HCT116 (cell line): ENCODE measurements at regions not wholly inside any gene's neighbourhood (a gene's known extent, or its start where the extent isn't known, plus 50 kb on each side); places are given as distances from the start of the nearest gene placed in this dataset.

Source experiments
- ATAC-seq: fragments of 200-7000 bp; cut with Tn5 transposase; 2 replicates; pipeline ENCODE4 v1.9.1; 2020; ENCODE audit warnings: mild to moderate bottlenecking, moderate library complexity
- BruUV-seq: library from RNA; stranded (reverse); fragments of 400-500 nt; replicated peaks from 2 replicates; lab custom pipeline; 2021; lab: Mats Ljungman, UMichigan
- CTCF ChIA-PET: fragments of 300-600 bp; sonication (Branson Sonifier 250); formaldehyde crosslinking; loops from one replicate; lab custom pipeline; 2021; ENCODE audit warnings: antibody characterized with exemption; lab: Charles Lee
- POLR2A ChIA-PET: fragments of 300-600, 350-600 bp; sonication (Branson Sonifier 250); formaldehyde crosslinking; loops from one replicate; lab custom pipeline; 2021; ENCODE audit warnings: antibody characterized with exemption; lab: Charles Lee
- RAD21 ChIA-PET, 2 experiments: fragments of 300-600 bp; sonication (Branson Sonifier 250); formaldehyde crosslinking; loops; one replicate each; lab custom pipeline; 2023; ENCODE audit warnings: low total read pairs in 2 of 2; ENCODE audit not compliant: uncharacterized antibody in 2 of 2, unreplicated experiment in 2 of 2, low non-redundant PET in 1 of 2; lab: Charles Lee
- DNase-seq: peaks from one replicate; pipeline ENCODE4 v3.0.0-alpha.2; 2010; ENCODE audit warnings: low read depth, low spot score
- H2AFZ ChIP-seq: fragments of 200-600 bp; shearing (Covaris generic), sonication (generic); 2 replicates; pipeline ENCODE4 v1.6.1; 2017; ENCODE audit warnings: low read depth, mixed run types, mixed read lengths, antibody characterized with exemption, low read length; ENCODE audit not compliant: poor library complexity, severe bottlenecking
- H3K27ac ChIP-seq: 2 replicates; pipeline ENCODE4 v1.5.1; 2012; ENCODE audit warnings: low read depth, low read length
- H3K27me3 ChIP-seq: fragments of 200-600 bp; sonication (generic); 2 replicates; pipeline ENCODE4 v1.6.1; 2016; ENCODE audit warnings: mixed run types, low read length, mixed read lengths; ENCODE audit not compliant: insufficient read depth
- H3K36me3 ChIP-seq, 2 experiments: fragments of 200-500 bp in 1 of 2; fragments of 200-600 bp in 1 of 2; sonication (Bioruptor generic) in 1 of 2; sonication (generic) in 1 of 2; 2 replicates each; pipeline versions ENCODE4 v1.5.1 to v1.6.1; 2014 to 2016; ENCODE audit warnings: low read length in 2 of 2, inconsistent platforms in 1 of 2, mixed read lengths in 1 of 2, mixed run types in 1 of 2; ENCODE audit not compliant: insufficient read depth in 2 of 2, control insufficient read depth in 1 of 2
- H3K4me1 ChIP-seq, 2 experiments: fragments of 200-600 bp in 1 of 2; sonication (generic) in 1 of 2; 2 replicates each; pipeline versions ENCODE4 v1.5.1 to v1.6.1; 2012 to 2017; ENCODE audit warnings: low read length in 2 of 2, inconsistent platforms in 1 of 2, mild to moderate bottlenecking in 1 of 2, mixed read lengths in 1 of 2, mixed run types in 1 of 2, moderate library complexity in 1 of 2; ENCODE audit not compliant: insufficient read depth in 2 of 2, control insufficient read depth in 1 of 2
- H3K4me2 ChIP-seq: fragments of 200-600 bp; sonication (generic); 2 replicates; pipeline ENCODE4 v1.6.1; 2017; ENCODE audit warnings: mixed run types, low read length, mixed read lengths
- H3K4me3 ChIP-seq, 2 experiments: fragments of 200-600 bp in 1 of 2; sonication (generic) in 1 of 2; replicated peaks in 1 of 2; 2 replicates each; pipeline ENCODE4 v1.5.1; 2011 to 2016; ENCODE audit warnings: low read length in 2 of 2, control low read depth in 1 of 2, low read depth in 1 of 2, mild to moderate bottlenecking in 1 of 2, mixed read lengths in 1 of 2, mixed run types in 1 of 2
- H3K79me2 ChIP-seq: fragments of 200-600 bp; sonication (generic); 2 replicates; pipeline ENCODE4 v1.6.1; 2017; ENCODE audit warnings: mild to moderate bottlenecking, mixed run types, low read length, moderate library complexity, mixed read lengths; ENCODE audit not compliant: insufficient read depth
- H3K9ac ChIP-seq: fragments of 200-600 bp; sonication (generic); 2 replicates; pipeline ENCODE4 v1.6.1; 2016; ENCODE audit warnings: low read length, mixed read lengths
- H3K9me2 ChIP-seq: fragments of 200-600 bp; sonication (generic), shearing (Covaris generic); 2 replicates; pipeline ENCODE4 v1.6.1; 2017; ENCODE audit warnings: mixed run types, mild to moderate bottlenecking, moderate library complexity; ENCODE audit not compliant: insufficient read depth
- H3K9me3 ChIP-seq, 2 experiments: fragments of 200-500 bp in 1 of 2; fragments of 200-600 bp in 1 of 2; sonication (Bioruptor generic) in 1 of 2; sonication (generic) in 1 of 2; 2 replicates each; pipeline ENCODE4 v1.6.1; 2014 to 2017; ENCODE audit warnings: low read length in 2 of 2, mixed read lengths in 2 of 2, inconsistent platforms in 1 of 2, low read depth in 1 of 2, mild to moderate bottlenecking in 1 of 2, mixed run types in 1 of 2, moderate library complexity in 1 of 2; ENCODE audit not compliant: control insufficient read depth in 1 of 2, insufficient read depth in 1 of 2
- H4K20me1 ChIP-seq: fragments of 200-600 bp; sonication (generic), shearing (Covaris generic); 2 replicates; pipeline ENCODE4 v1.6.1; 2017; ENCODE audit warnings: mixed run types, mild to moderate bottlenecking, moderate library complexity; ENCODE audit not compliant: insufficient read depth
- CEBPB ChIP-seq: IDR thresholded peaks from 2 replicates; pipeline ENCODE4 v1.6.1; 2012; ENCODE audit warnings: low read depth
- EGR1 ChIP-seq: IDR thresholded peaks from 2 replicates; pipeline ENCODE4 v1.6.1; 2012; ENCODE audit warnings: low read depth
- EZH2phosphoT487 ChIP-seq: fragments of 200-600 bp; IDR thresholded peaks from 2 replicates; pipeline ENCODE4 v1.6.1; 2018; ENCODE audit warnings: antibody characterized with exemption, borderline replicate concordance
- POLR2A ChIP-seq: IDR thresholded peaks from 2 replicates; pipeline ENCODE4 v1.7.0; 2011; ENCODE audit warnings: borderline replicate concordance; ENCODE audit not compliant: insufficient read depth, insufficient read length; ENCODE audit errors: extremely low read depth
- RAD21 ChIP-seq: IDR thresholded peaks from 2 replicates; pipeline ENCODE4 v1.6.1; 2012; ENCODE audit warnings: low read depth, mild to moderate bottlenecking
- SIN3A ChIP-seq: IDR thresholded peaks from 2 replicates; pipeline ENCODE4 v1.6.1; 2012; ENCODE audit warnings: low read depth
- SRF ChIP-seq: IDR thresholded peaks from 2 replicates; pipeline ENCODE4 v1.6.1; 2012; ENCODE audit warnings: low read depth
- ZFX ChIP-seq: fragments of 450-650 bp; IDR thresholded peaks from 2 replicates; pipeline ENCODE4 v1.6.1; 2017
- ZNF274 ChIP-seq: fragments of 200-500 bp; sonication (Bioruptor generic); IDR thresholded peaks from 2 replicates; pipeline ENCODE4 v1.6.1; 2014; ENCODE audit warnings: mild to moderate bottlenecking, low read depth, low read length, inconsistent platforms
- intact Hi-C: fragments of 100-400 bp; cut with micrococcal nuclease; formaldehyde crosslinking; loops from 2 replicates; pipeline ENCODE4 v1.10.0; 2022
- TF ChIP-seq, protein P1 (sequence below), 3 experiments: fragments of 200-600 bp in 1 of 3; sonication (generic) in 1 of 3; IDR thresholded peaks in 2 of 3; conservative IDR thresholded peaks in 1 of 3; 2 replicates each; pipeline ENCODE4 v1.5.1; 2012 to 2017; ENCODE audit warnings: low read depth in 2 of 3, low read length in 2 of 3, antibody characterized with exemption in 1 of 3, borderline replicate concordance in 1 of 3, control low read depth in 1 of 3, mild to moderate bottlenecking in 1 of 3, mixed read lengths in 1 of 3, mixed run types in 1 of 3, moderate library complexity in 1 of 3; ENCODE audit not compliant: insufficient read depth in 1 of 3
- TF ChIP-seq, protein P2 (sequence below): IDR thresholded peaks from 2 replicates; pipeline ENCODE4 v1.6.1; 2012

DNA sequence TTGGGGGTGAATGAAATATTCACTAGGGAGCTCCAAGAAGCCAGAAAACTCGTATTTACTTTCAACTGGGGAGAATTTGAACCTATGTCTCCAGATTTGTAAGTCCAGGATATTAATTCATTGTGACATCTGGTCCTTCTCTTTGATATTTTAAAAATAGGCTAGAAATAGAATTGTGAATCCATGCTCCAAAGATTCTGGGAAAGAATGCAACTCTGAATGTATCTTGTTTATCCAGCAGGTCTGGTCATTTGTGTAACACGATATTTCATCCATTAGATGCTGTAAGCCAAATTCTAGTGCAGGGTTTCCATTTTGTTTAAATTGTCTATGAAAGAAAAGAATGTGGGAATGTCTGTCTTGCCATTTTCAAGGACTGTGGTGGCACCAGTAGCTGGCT, 334.7 kb downstream of the BMP4 start:
- H3K36me3 ChIP-seq, result no peaks in the 10 kb centered on the region
- no peak overlapping the region for H3K4me2 ChIP-seq
- intact Hi-C loops, result no loop called here
- RAD21 ChIA-PET, result no interaction called here
- peaks cover 4 to 15% of the 10 kb centered on the region in 2 experiments; a peak in 3 of 4 replicates for H3K4me1 ChIP-seq
- ATAC-seq, result no peak
- CTCF ChIA-PET, result no interaction called here
- H3K27me3 ChIP-seq, result no peaks in the 10 kb centered on the region
- no peak for DNase-seq
- H3K27ac ChIP-seq, result no peak overlapping the region
- TF ChIP-seq EGR1, result no peak
- no peak overlapping the region for H3K4me3 ChIP-seq
- no TSS peak for BruUV-seq
- POLR2A ChIA-PET, result no interaction called here
- H3K9me3 ChIP-seq, result no peaks in the 10 kb centered on the region
- H4K20me1 ChIP-seq, result no peaks in the 10 kb centered on the region
- H3K9ac ChIP-seq, result no peak overlapping the region
- H3K79me2 ChIP-seq, result no peaks in the 10 kb centered on the region
- no peaks in the 10 kb centered on the region for H3K9me2 ChIP-seq
- no peak overlapping the region for H2AFZ ChIP-seq

DNA sequence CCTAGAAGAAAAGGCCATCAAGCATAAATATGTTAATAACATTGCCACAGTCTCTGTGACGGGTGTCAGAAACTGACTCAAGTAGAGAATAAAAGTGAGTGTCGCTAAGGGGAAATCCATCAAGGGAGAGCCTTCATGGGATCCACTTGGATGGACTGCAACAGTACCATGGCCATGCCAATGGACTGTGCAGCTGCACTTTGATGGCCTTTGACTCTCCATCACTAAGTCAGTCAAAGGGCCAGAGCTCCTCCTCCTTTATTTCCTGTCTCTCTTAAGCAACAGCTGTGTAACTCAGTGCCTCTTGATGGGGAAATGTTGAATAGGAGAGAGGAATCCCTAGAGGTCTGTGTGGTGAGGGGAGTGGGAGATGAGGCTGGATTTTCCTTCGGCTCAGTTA, 335.2 kb downstream of the BMP4 start:
- intact Hi-C loops, result no loop called here
- ChIA-PET CTCF (no interaction called here), POLR2A (no interaction called here), RAD21 (no interaction called here)
- Histone ChIP-seq H4K20me1 (no peaks in the 10 kb centered on the region), H2AFZ (no peak overlapping the region), H3K27me3 (no peaks in the 10 kb centered on the region), H3K9me2 (no peaks in the 10 kb centered on the region), H3K27ac (no peak overlapping the region), H3K9me3 (no peaks in the 10 kb centered on the region), H3K4me3 (no peak overlapping the region), H3K79me2 (no peaks in the 10 kb centered on the region), H3K4me2 (no peak overlapping the region), H3K4me1 (peaks cover 4 to 15% of the 10 kb centered on the region in 2 experiments; a peak in 3 of 4 replicates), H3K9ac (no peak overlapping the region), H3K36me3 (no peaks in the 10 kb centered on the region)
- no peak for ATAC-seq
- BruUV-seq, result no TSS peak
- DNase-seq, result no peak
- no peak for TF ChIP-seq CEBPB
- TF ChIP-seq ZFX, result no peak
- TF ChIP-seq, protein P1, sequence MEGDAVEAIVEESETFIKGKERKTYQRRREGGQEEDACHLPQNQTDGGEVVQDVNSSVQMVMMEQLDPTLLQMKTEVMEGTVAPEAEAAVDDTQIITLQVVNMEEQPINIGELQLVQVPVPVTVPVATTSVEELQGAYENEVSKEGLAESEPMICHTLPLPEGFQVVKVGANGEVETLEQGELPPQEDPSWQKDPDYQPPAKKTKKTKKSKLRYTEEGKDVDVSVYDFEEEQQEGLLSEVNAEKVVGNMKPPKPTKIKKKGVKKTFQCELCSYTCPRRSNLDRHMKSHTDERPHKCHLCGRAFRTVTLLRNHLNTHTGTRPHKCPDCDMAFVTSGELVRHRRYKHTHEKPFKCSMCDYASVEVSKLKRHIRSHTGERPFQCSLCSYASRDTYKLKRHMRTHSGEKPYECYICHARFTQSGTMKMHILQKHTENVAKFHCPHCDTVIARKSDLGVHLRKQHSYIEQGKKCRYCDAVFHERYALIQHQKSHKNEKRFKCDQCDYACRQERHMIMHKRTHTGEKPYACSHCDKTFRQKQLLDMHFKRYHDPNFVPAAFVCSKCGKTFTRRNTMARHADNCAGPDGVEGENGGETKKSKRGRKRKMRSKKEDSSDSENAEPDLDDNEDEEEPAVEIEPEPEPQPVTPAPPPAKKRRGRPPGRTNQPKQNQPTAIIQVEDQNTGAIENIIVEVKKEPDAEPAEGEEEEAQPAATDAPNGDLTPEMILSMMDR (IDR thresholded peaks at IDR 0.05 in 2 of 3, conservative IDR thresholded peaks at IDR 0.05 in 1 of 3; ENCODE audit: borderline replicate concordance in 1 of 3, insufficient read depth in 1 of 3, low read depth in 2 of 3, low read length in 2 of 3), result no peak
- no peak for TF ChIP-seq EZH2phosphoT487
- no peak for TF ChIP-seq SIN3A
- TF ChIP-seq, protein P2, sequence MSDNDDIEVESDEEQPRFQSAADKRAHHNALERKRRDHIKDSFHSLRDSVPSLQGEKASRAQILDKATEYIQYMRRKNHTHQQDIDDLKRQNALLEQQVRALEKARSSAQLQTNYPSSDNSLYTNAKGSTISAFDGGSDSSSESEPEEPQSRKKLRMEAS, result no peak
- TF ChIP-seq RAD21, result no peak
- no peak for TF ChIP-seq POLR2A
- TF ChIP-seq SRF, result no peak
- TF ChIP-seq ZNF274, result no peak
